ENCODE measurements at regions not wholly inside any gene's neighbourhood (a gene's known extent, or its start where the extent isn't known, plus 50 kb on each side); places are given as distances from the start of the nearest gene placed in this dataset.

- no peaks in the 10 kb centered on the region for H3K36me3 ChIP-seq
- H3K27ac ChIP-seq (replicated peaks in 1 of 4), result no peak overlapping the region
- intact Hi-C loops (cut with DNase I), result no loop called here
- TF ChIP-seq POLR2A (IDR thresholded peaks at IDR 0.05; ENCODE audit: low read depth) (no peak), EP300 (IDR thresholded peaks at IDR 0.05) (no peak), CTCF (IDR thresholded peaks at IDR 0.05) (no peak), POLR2AphosphoS5 (IDR thresholded peaks at IDR 0.05) (no peak)
- no peaks in the 10 kb centered on the region for H3K9me3 ChIP-seq
- WGBS, result 35% methylated on average over 4 of the region's 4 CpGs
- no peaks in the 10 kb centered on the region for H3K27me3 ChIP-seq
- no peak overlapping the region for H3K4me3 ChIP-seq
- peaks cover 0 to 4% (median 0%) of the 10 kb centered on the region in 4 donors for H3K4me1 ChIP-seq
- DNase-seq (ENCODE audit: extremely low spot score), result no peak
Observed at GRCh38 chr3:191721390-191721861, 260.5 kb downstream of the PYDC2 start.

GRCh38 chr3:191721990-191722389 is 261.0 kb downstream of the PYDC2 start:
- peaks cover 0 to 4% (median 0%) of the 10 kb centered on the region in 4 donors for H3K4me1 ChIP-seq
- no peak overlapping the region for H3K27ac ChIP-seq (replicated peaks in 1 of 4)
- intact Hi-C loops (cut with DNase I), result no loop called here
- DNase-seq (ENCODE audit: extremely low spot score), result no peak
- H3K27me3 ChIP-seq, result no peaks in the 10 kb centered on the region
- 30% methylated on average over 1 of the region's 1 CpG for WGBS
- H3K9me3 ChIP-seq, result no peaks in the 10 kb centered on the region
- no peak for TF ChIP-seq POLR2A (IDR thresholded peaks at IDR 0.05; ENCODE audit: low read depth)
- TF ChIP-seq EP300 (IDR thresholded peaks at IDR 0.05), result no peak
- no peak for TF ChIP-seq POLR2AphosphoS5 (IDR thresholded peaks at IDR 0.05)
- TF ChIP-seq CTCF (IDR thresholded peaks at IDR 0.05), result no peak
- H3K4me3 ChIP-seq, result no peak overlapping the region
- no peaks in the 10 kb centered on the region for H3K36me3 ChIP-seq

DNA sequence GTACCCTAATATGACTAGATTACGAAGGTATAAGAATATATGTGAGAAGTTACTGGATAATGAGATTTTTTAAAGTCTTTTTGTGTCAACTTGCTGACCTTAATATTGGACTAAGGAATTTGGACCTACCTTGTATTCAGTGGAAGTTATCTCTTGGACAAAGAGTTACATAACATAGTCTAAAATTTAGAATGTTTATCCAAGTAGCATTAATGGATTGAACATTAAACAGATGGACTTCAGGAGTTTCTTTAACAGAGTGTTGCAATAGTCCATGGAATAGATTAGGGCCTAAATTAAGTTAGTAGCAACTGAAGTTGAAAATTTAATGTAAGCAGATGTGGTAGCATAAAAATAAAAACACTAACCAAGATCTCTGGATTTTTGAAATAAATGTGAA is 266.4 kb downstream of the PYDC2 start:
- no peaks in the 10 kb centered on the region for H3K9me3 ChIP-seq
- DNase-seq (ENCODE audit: extremely low spot score), result no peak
- no peaks in the 10 kb centered on the region for H3K4me1 ChIP-seq
- TF ChIP-seq POLR2AphosphoS5 (IDR thresholded peaks at IDR 0.05) (no peak), POLR2A (IDR thresholded peaks at IDR 0.05; ENCODE audit: low read depth) (no peak), CTCF (IDR thresholded peaks at IDR 0.05) (no peak), EP300 (IDR thresholded peaks at IDR 0.05) (no peak)
- intact Hi-C loops (cut with DNase I), result no loop called here
- no peak overlapping the region for H3K4me3 ChIP-seq
- H3K27ac ChIP-seq (replicated peaks in 1 of 4), result no peak overlapping the region
- H3K27me3 ChIP-seq, result no peaks in the 10 kb centered on the region
- WGBS, result 85% methylated on average over 1 of the region's 1 CpG
- H3K36me3 ChIP-seq, result no peaks in the 10 kb centered on the region

DNA sequence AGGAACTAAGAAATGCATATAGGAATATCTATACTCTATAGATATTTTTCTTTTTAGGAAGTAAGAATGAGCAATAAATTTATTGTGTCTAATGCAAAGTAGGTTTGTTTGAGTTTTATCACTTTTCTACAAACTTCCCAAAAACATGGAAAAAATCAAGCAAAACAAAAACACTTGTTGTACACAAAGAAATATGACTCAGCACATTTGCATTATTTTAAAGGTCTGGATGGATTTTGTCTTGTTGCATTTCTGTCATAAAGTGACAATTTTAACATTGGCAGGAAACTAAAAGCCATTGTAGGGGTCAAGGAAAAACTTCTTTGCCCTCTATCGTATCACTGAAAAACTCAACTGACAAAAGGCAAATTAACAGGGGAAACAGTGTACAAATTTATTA is 267.2 kb downstream of the PYDC2 start:
- no peak overlapping the region for H3K27ac ChIP-seq (replicated peaks in 1 of 4)
- H3K4me3 ChIP-seq, result no peak overlapping the region
- no peaks in the 10 kb centered on the region for H3K36me3 ChIP-seq
- WGBS, result 88% methylated on average over 1 of the region's 1 CpG
- no peaks in the 10 kb centered on the region for H3K4me1 ChIP-seq
- no peak for DNase-seq (ENCODE audit: extremely low spot score)
- H3K27me3 ChIP-seq, result no peaks in the 10 kb centered on the region
- TF ChIP-seq EP300 (IDR thresholded peaks at IDR 0.05) (no peak), CTCF (IDR thresholded peaks at IDR 0.05) (no peak), POLR2A (IDR thresholded peaks at IDR 0.05; ENCODE audit: low read depth) (no peak), POLR2AphosphoS5 (IDR thresholded peaks at IDR 0.05) (no peak)
- intact Hi-C loops (cut with DNase I), result no loop called here
- H3K9me3 ChIP-seq, result no peaks in the 10 kb centered on the region

GRCh38 chr3:191737742-191738141 is 276.8 kb downstream of the PYDC2 start:
- H3K4me3 ChIP-seq, result no peak overlapping the region
- DNase-seq (ENCODE audit: extremely low spot score), result no peak
- 71% methylated on average over 1 of the region's 1 CpG for WGBS
- intact Hi-C loops (cut with DNase I), result no loop called here
- H3K27ac ChIP-seq (replicated peaks in 1 of 4), result no peak overlapping the region
- H3K4me1 ChIP-seq, result peaks cover 0 to 3% (median 0%) of the 10 kb centered on the region in 4 donors
- H3K36me3 ChIP-seq, result no peaks in the 10 kb centered on the region
- TF ChIP-seq POLR2A (IDR thresholded peaks at IDR 0.05; ENCODE audit: low read depth) (no peak), CTCF (IDR thresholded peaks at IDR 0.05) (no peak), EP300 (IDR thresholded peaks at IDR 0.05) (no peak), POLR2AphosphoS5 (IDR thresholded peaks at IDR 0.05) (no peak)
- H3K27me3 ChIP-seq, result no peaks in the 10 kb centered on the region
- peaks cover 0 to 24% (median 4%) of the 10 kb centered on the region in 4 donors for H3K9me3 ChIP-seq

All from esophagus muscularis mucosa (tissue), 4 donors.